SK-N-SH (cell line): ENCODE measurements at regions not wholly inside any gene's neighbourhood (a gene's known extent, or its start where the extent isn't known, plus 50 kb on each side); places are given as distances from the start of the nearest gene placed in this dataset.

ENCODE experiments used
- CTCF ChIA-PET: fragments of 300-600, 350-600 bp; formaldehyde crosslinking; extraction: SDS; loops from one replicate; lab custom pipeline; 2021; lab: Yijun Ruan, JAX
- POLR2A ChIA-PET: fragments of 350-600 bp; sonication (Branson Sonifier 250); formaldehyde crosslinking; extraction: SDS; loops from one replicate; lab custom pipeline; 2020; ENCODE audit warnings: antibody characterized with exemption, inconsistent platforms; lab: Yijun Ruan, JAX
- DNase-seq: peaks from one replicate; pipeline ENCODE4 v3.0.0; 2012
- H2AFZ ChIP-seq: fragments of 200-600 bp; sonication (generic); 2 replicates; pipeline ENCODE4 v1.8.1; 2016; ENCODE audit warnings: antibody characterized with exemption, mild to moderate bottlenecking, low read depth
- H3F3A ChIP-seq: fragments of 200-600 bp; sonication (generic); replicated peaks from 2 replicates; pipeline ENCODE3; 2016; ENCODE audit warnings: antibody characterized with exemption, mild to moderate bottlenecking; ENCODE audit not compliant: insufficient read depth
- H3K27ac ChIP-seq, 2 experiments: fragments of 200-500 bp in 1 of 2; fragments of 200-600 bp in 1 of 2; sonication (Bioruptor generic) in 1 of 2; sonication (generic), shearing (Covaris generic) in 1 of 2; 2 replicates each; pipeline versions ENCODE4 v1.5.1 to v1.6.1; 2014 to 2016; ENCODE audit warnings: low read depth in 2 of 2, inconsistent platforms in 1 of 2, low read length in 1 of 2, mild to moderate bottlenecking in 1 of 2, mixed read lengths in 1 of 2
- H3K27me3 ChIP-seq: fragments of 200-600 bp; sonication (generic), shearing (Covaris generic); 2 replicates; pipeline ENCODE4 v1.6.1; 2016; ENCODE audit warnings: mixed run types; ENCODE audit not compliant: insufficient read depth
- H3K36me3 ChIP-seq, 2 experiments: fragments of 200-500 bp in 1 of 2; fragments of 200-600 bp in 1 of 2; sonication (Bioruptor generic) in 1 of 2; sonication (generic) in 1 of 2; replicated peaks in 1 of 2; 2 replicates each; pipeline versions ENCODE3 to v1.5.1; 2014 to 2016; ENCODE audit warnings: low read length in 1 of 2, mild to moderate bottlenecking in 1 of 2; ENCODE audit not compliant: insufficient read depth in 2 of 2, control insufficient read depth in 1 of 2
- H3K4me1 ChIP-seq, 2 experiments: fragments of 200-500 bp in 1 of 2; fragments of 200-600 bp in 1 of 2; sonication (Bioruptor generic) in 1 of 2; sonication (generic), shearing (Covaris generic) in 1 of 2; 2 replicates each; pipeline versions ENCODE4 v1.5.1 to v1.6.1; 2014 to 2016; ENCODE audit warnings: low read depth in 1 of 2, low read length in 1 of 2, mixed run types in 1 of 2; ENCODE audit not compliant: insufficient read depth in 2 of 2, control insufficient read depth in 1 of 2
- H3K4me2 ChIP-seq: fragments of 200-600 bp; sonication (generic), shearing (Covaris generic); 2 replicates; pipeline ENCODE4 v1.6.1; 2017; ENCODE audit warnings: mixed run types
- H3K4me3 ChIP-seq, 2 experiments: fragments of 200-500 bp in 1 of 2; fragments of 200-600 bp in 1 of 2; sonication (Bioruptor generic) in 1 of 2; sonication (generic), shearing (Covaris generic) in 1 of 2; 2 replicates each; pipeline versions ENCODE4 v1.5.1 to v1.8.1; 2014 to 2016; ENCODE audit warnings: low read depth in 2 of 2, inconsistent platforms in 1 of 2, low read length in 1 of 2, mild to moderate bottlenecking in 1 of 2, mixed read lengths in 1 of 2, moderate library complexity in 1 of 2
- H3K79me2 ChIP-seq: fragments of 200-600 bp; sonication (generic); 2 replicates; pipeline ENCODE4 v1.8.1; 2017; ENCODE audit warnings: mild to moderate bottlenecking; ENCODE audit not compliant: insufficient read depth
- H3K9ac ChIP-seq: fragments of 200-600 bp; sonication (generic); 2 replicates; pipeline ENCODE4 v1.6.1; 2017; ENCODE audit warnings: mixed run types
- H3K9me2 ChIP-seq: fragments of 200-600 bp; sonication (generic); 2 replicates; pipeline ENCODE4 v1.6.1; 2017; ENCODE audit warnings: mixed run types
- H3K9me3 ChIP-seq: fragments of 200-600 bp; sonication (generic); 2 replicates; pipeline ENCODE4 v1.6.1; 2017; ENCODE audit warnings: mixed run types, mild to moderate bottlenecking, moderate library complexity
- H4K20me1 ChIP-seq: fragments of 200-600 bp; sonication (generic); 2 replicates; pipeline ENCODE4 v1.6.1; 2017; ENCODE audit warnings: mild to moderate bottlenecking, mixed run types; ENCODE audit not compliant: insufficient read depth
- CTCF ChIP-seq: fragments of 200-600 bp; sonication (generic); IDR thresholded peaks from 2 replicates; pipeline ENCODE4 v1.6.1; 2017; ENCODE audit warnings: antibody characterized with exemption, mild to moderate bottlenecking, moderate library complexity
- EZH2phosphoT487 ChIP-seq: fragments of 200-600 bp; sonication (generic); IDR thresholded peaks from 2 replicates; pipeline ENCODE4 v1.6.1; 2017; ENCODE audit warnings: low read depth, mixed run types, mild to moderate bottlenecking, antibody characterized with exemption, moderate library complexity, borderline replicate concordance
- FOSL2 ChIP-seq: IDR thresholded peaks from 2 replicates; pipeline ENCODE4 v1.4.0; 2012; ENCODE audit warnings: low read depth, mild to moderate bottlenecking, moderate library complexity, borderline replicate concordance
- FOXJ3 ChIP-seq: sonication (generic); formaldehyde crosslinking; IDR thresholded peaks from 2 replicates; pipeline ENCODE4 v1.5.1; 2020; ENCODE audit warnings: mild to moderate bottlenecking, missing genetic modification reagents
- GABPA ChIP-seq: IDR thresholded peaks from 2 replicates; pipeline ENCODE4 v1.4.0; 2012; ENCODE audit warnings: low read depth, mild to moderate bottlenecking
- JUND ChIP-seq: IDR thresholded peaks from 2 replicates; pipeline ENCODE4 v1.4.0; 2012
- MAX ChIP-seq: IDR thresholded peaks from 2 replicates; pipeline ENCODE4 v1.4.0; 2012; ENCODE audit warnings: low read depth
- MXI1 ChIP-seq: IDR thresholded peaks from 2 replicates; pipeline ENCODE4 v1.6.1; 2012; ENCODE audit warnings: mild to moderate bottlenecking, low read depth, low read length, improper control_type of control experiment
- NFIC ChIP-seq: IDR thresholded peaks from 2 replicates; pipeline ENCODE4 v1.4.0; 2012; ENCODE audit warnings: borderline replicate concordance
- NRF1 ChIP-seq: IDR thresholded peaks from 2 replicates; pipeline ENCODE4 v1.6.1; 2012; ENCODE audit warnings: low read depth, mild to moderate bottlenecking, low read length
- POLR2AphosphoS5 ChIP-seq: IDR thresholded peaks from 2 replicates; pipeline ENCODE4 v1.6.1; 2012; ENCODE audit warnings: low read depth, low read length
- RCOR1 ChIP-seq: fragments of 150-350 bp; IDR thresholded peaks from 2 replicates; pipeline ENCODE4 v1.6.1; 2017; ENCODE audit warnings: antibody characterized with exemption, low read length
- RXRA ChIP-seq: IDR thresholded peaks from 2 replicates; pipeline ENCODE4 v1.4.0; 2012; ENCODE audit warnings: low read depth, mild to moderate bottlenecking, borderline replicate concordance
- SIN3A ChIP-seq: IDR thresholded peaks from 2 replicates; pipeline ENCODE4 v1.6.1; 2012; ENCODE audit warnings: low read depth, mild to moderate bottlenecking, low read length, moderate library complexity, borderline replicate concordance
- SMC3 ChIP-seq: IDR thresholded peaks from 2 replicates; pipeline ENCODE4 v1.6.1; 2012; ENCODE audit warnings: low read depth, low read length, improper control_type of control experiment
- TAF1 ChIP-seq: IDR thresholded peaks from 2 replicates; pipeline ENCODE4 v1.6.1; 2012; ENCODE audit warnings: low read depth, mild to moderate bottlenecking, low read length, moderate library complexity, borderline replicate concordance
- USF1 ChIP-seq: IDR thresholded peaks from 2 replicates; pipeline ENCODE4 v1.4.0; 2012; ENCODE audit warnings: low read depth, borderline replicate concordance
- ZBTB33 ChIP-seq: IDR thresholded peaks from 2 replicates; pipeline ENCODE4 v1.4.0; 2012; ENCODE audit warnings: low read depth, borderline replicate concordance
- WGBS: methylation state at CpG from one replicate; pipeline ENCODE4 v1.1.6; 2017; ENCODE audit warnings: low lambda C conversion rate; 5-methylcytosine and 5-hydroxymethylcytosine counted together

- no peak for TF ChIP-seq RCOR1
Measured at GRCh38 chrX:125762954-125763353, 403.1 kb downstream of the DCAF12L2 start (continued).

- Histone ChIP-seq H3K9me2 (no peaks in the 10 kb centered on the region; the same call in 1 of the 2 replicates), H3K9me3 (peaks cover 13% of the 10 kb centered on the region; the same call in 1 of the 2 replicates), H3K27ac (no peak overlapping the region), H3K4me3 (no peak overlapping the region), H2AFZ (no peak overlapping the region), H3K4me1 (no peaks in the 10 kb centered on the region), H3K36me3 (no peaks in the 10 kb centered on the region), H3K79me2 (no peaks in the 10 kb centered on the region), H4K20me1 (no peaks in the 10 kb centered on the region), H3K4me2 (no peak overlapping the region), H3F3A (no peaks in the 10 kb centered on the region), H3K27me3 (no peaks in the 10 kb centered on the region), H3K9ac (no peak overlapping the region)
- WGBS = 0% methylated on average over 2 of the region's 2 CpGs
- ChIA-PET CTCF (no interaction called here), POLR2A (no interaction called here)
- no peak for DNase-seq
- TF ChIP-seq USF1 = no peak
- TF ChIP-seq TAF1 = no peak
- TF ChIP-seq EZH2phosphoT487 = no peak
- TF ChIP-seq ZBTB33 = no peak
- TF ChIP-seq MXI1 = no peak
- TF ChIP-seq SMC3 = no peak
- no peak for TF ChIP-seq JUND
- no peak for TF ChIP-seq SIN3A
- TF ChIP-seq CTCF = no peak
Measured at GRCh38 chrX:125765347-125765746, 400.7 kb downstream of the DCAF12L2 start.

- no peaks in the 10 kb centered on the region for H3K9me3 ChIP-seq
- no peaks in the 10 kb centered on the region for H3K4me1 ChIP-seq
- no peaks in the 10 kb centered on the region for H3K9me2 ChIP-seq
- no peaks in the 10 kb centered on the region for H4K20me1 ChIP-seq
- CTCF ChIA-PET = no interaction called here
- no peaks in the 10 kb centered on the region for H3K79me2 ChIP-seq
- H3K4me3 ChIP-seq = no peak overlapping the region
- 3% methylated on average over 2 of the region's 2 CpGs for WGBS
- no peak overlapping the region for H3K9ac ChIP-seq
- DNase-seq = no peak
- H3F3A ChIP-seq = no peaks in the 10 kb centered on the region
- POLR2A ChIA-PET = no interaction called here
- H2AFZ ChIP-seq = no peak overlapping the region
- no peaks in the 10 kb centered on the region for H3K36me3 ChIP-seq
- H3K4me2 ChIP-seq = no peak overlapping the region
- H3K27ac ChIP-seq = no peak overlapping the region
- no peaks in the 10 kb centered on the region for H3K27me3 ChIP-seq
- TF ChIP-seq GABPA (no peak), RXRA (no peak), MAX (no peak), NRF1 (no peak), SMC3 (no peak), FOXJ3 (CRISPR knock-in tag) (no peak), RCOR1 (no peak), USF1 (no peak), POLR2AphosphoS5 (no peak), NFIC (no peak), FOSL2 (no peak)
Measured at GRCh38 chrX:125769628-125770027, 396.5 kb downstream of the DCAF12L2 start.
